ENCODE measurements at regions not wholly inside any gene's neighbourhood (a gene's known extent, or its start where the extent isn't known, plus 50 kb on each side); places are given as distances from the start of the nearest gene placed in this dataset.
"Not testable (repeated sequence)": the region's sequence is repeated elsewhere in the genome, so short reads cannot be mapped to it uniquely, and the experiment has no call there.

GRCh38 chr12:65685514-65685913 lies 138.8 kb upstream of the HMGA2 start:
- peak; percentile 24 to 34 (median 28) for DNase-seq

DNA sequence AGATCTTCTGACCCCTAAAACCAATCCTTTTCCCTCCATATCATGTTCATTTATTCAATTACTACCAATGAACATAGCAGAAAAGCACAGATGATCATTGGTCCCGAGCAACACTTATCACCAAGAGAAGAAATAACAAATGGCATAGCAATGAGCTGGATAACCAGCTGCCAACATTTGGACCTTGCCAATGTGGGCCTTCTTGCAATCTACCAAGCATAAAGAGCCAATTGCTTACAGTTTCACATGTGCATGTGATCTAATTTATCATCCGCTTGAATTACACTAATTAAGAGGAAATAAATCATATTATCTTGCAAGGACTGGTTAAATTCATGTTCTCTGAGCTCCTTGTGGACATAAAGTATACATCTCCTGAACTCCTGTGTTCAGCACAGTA lies 134.8 kb upstream of the HMGA2 start:
- no peak for DNase-seq

- no peak for DNase-seq
Observed at GRCh38 chr12:65690477-65690876, 133.8 kb upstream of the HMGA2 start.

GRCh38 chr12:65694130-65694529 lies 130.2 kb upstream of the HMGA2 start:
- DNase-seq, result peak; percentile 3 to 52 (median 24)

- DNase-seq, result peak; percentile 35 to 65 (median 38)
Observed at GRCh38 chr12:65695113-65695865, 129.0 kb upstream of the HMGA2 start.

- no peak for DNase-seq
Observed at GRCh38 chr12:65696227-65696626, 128.1 kb upstream of the HMGA2 start.

- DNase-seq, result peak; percentile 24 to 73 (median 46)
Observed at GRCh38 chr12:65699251-65699650, 125.0 kb upstream of the HMGA2 start.

DNA sequence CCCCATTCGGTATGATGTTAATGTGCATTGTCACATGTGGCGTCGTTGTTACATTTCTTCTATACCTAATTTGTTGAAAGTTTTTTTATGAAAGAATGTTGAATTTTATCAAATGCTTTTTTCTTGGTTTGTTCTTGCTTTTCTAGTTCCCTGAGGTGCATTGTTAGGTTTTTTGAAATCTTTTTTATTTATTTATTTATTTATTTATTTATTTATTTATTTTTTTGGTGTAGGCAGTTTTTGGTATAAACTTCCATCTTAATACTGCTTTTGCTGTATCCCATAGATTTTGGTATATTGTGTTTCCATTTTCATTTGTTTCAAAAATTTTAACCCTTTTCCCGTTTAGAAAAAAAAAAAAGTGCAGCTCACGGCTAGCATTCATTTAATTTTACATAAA lies 121.1 kb upstream of the HMGA2 start:
- no peak for DNase-seq

- no peak for DNase-seq
Observed at GRCh38 chr12:65705380-65705876, 118.9 kb upstream of the HMGA2 start.

GRCh38 chr12:65707051-65707450 lies 117.2 kb upstream of the HMGA2 start:
- no peak for DNase-seq

DNA sequence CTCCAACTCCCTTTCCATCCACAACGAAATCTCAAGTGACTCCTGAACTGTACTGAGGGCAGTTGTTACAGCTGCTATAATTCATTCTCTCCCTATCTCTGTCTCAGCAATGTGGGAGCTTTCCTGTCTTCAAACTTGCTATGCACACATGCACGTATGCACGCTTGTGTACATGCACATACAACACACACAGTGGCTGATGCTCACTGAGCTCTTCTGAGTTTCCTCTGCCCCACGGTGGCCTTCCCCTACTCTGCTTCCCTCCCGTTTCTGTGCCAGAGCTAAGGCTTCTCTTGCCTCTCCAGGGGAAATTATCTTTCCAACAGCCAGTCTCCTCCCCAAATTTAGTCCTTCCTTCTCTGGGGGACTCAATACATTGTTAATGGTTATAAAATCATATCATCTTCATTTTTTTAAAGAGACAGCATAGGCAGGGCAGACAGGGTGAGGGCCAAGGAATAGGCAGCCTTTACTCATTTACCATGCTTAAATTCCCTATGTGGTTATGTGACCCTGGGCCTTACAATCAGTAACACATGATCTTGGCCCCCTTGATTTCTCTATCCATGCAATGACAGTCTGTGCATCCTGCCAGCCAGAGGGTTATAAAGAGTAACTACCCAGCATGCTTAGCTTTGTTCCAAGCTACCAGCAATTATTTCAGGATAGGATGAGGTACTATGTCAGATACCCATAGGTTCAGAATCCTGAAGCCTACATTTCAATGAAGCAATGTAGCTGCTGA lies 111.9 kb upstream of the HMGA2 start:
- DNase-seq, result no peak

- no peak for DNase-seq
Observed at GRCh38 chr12:65715961-65716360, 108.3 kb upstream of the HMGA2 start.

GRCh38 chr12:65720136-65721130 lies 103.8 kb upstream of the HMGA2 start:
- no peak for DNase-seq

DNA sequence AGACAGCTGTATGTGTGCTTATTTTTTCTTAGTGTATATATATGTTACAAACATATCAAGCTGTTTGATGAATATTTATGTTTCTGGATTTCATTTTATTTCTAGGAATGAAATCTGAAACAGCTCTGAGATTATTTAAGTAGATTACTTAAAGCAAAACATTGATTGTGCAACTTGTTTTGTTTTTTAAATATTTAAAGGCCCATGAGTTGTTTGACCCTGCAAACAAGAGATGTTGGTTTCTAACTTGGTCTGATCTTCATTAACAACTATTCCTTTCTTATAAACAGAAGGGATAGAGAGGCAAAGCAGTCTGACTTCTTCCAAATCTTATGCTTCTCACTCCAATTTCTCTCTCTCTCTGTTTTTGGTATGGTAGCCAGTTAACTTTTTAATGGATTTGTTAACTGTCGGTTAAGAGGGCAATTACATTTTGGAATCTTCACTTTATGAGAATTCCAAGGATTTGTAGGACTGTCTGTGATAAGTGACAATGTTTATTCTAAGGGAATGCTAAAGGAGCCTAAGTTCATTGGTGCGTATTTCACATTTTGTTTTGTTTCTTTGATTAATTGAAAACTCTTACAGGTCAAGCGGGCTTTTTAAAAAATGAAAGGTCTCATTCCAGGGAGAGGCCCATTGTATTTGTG lies 102.6 kb upstream of the HMGA2 start:
- DNase-seq, result no peak

- DNase-seq, result no peak
Observed at GRCh38 chr12:65725376-65725775, 98.9 kb upstream of the HMGA2 start.

DNA sequence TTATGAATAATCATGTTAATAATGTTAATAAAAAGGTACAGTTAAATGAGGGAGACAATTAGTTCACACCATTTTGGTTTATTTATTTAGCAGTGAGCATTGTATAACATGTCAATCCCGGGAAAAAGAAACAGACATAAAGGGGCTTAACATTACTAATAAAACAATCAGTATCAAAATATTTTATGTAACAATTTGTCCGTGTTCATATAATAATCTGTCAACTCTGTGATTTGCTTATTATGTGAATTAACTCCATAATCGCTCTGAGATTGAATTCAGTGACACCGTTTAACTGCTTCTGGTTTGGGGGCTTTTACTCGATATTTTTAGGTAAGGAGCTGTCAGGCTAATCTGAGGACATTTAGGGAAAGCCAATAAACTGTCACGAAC lies 95.8 kb upstream of the HMGA2 start:
- no peak for DNase-seq

DNA sequence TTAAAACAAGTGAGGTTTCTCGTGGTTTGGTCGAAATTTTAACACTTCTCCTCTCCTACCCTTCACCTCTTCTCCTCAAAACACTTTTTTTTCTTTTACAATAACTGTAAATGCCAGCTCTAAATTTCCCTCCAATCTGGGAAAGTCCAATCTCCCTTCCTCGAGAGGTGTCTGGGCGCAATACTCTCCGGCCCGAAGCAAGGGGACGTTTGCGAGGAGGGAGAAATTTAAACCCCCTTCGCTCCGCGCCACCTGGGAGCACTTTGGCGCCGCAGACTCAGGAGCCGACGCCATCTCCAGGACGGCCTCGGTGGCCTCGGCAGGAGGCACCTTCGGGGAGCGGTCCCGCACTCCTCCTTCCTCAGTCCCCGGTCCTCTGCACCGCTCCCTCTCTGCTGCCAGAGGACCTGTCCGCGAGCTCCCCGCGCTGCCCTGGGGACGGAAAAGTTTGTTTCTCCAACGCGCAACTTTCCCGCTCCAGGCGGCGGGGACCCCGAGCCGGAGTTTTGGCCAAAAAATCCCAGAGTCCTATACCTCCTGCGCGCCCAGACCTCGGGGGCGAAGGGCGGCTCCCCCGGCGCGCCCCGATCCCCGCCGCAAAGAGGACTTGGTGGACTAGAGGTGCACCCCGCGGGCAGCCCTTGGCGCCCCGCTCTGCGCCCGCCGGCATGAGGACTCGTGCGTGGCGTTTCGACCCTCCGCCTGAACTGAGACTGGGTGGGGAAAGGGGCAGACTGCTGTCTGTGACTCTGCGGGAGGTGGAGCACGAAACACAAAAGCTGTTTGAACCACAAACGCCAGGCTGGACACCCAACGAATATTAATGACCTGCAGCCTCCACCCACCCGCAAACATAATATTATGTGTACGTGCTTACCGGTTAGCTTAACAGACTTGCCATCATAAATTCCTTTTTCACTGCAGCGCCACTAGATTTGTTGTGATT lies 95.2 kb upstream of the HMGA2 start:
- DNase-seq, result peak in 1 of 4 experiments; percentile 17

GRCh38 chr12:65731771-65732170 lies 92.5 kb upstream of the HMGA2 start:
- DNase-seq, result no peak

GRCh38 chr12:65733643-65734042 lies 90.6 kb upstream of the HMGA2 start:
- DNase-seq, result not testable (repeated sequence)

GRCh38 chr12:65734226-65734625 lies 90.1 kb upstream of the HMGA2 start:
- no peak for DNase-seq

DNA sequence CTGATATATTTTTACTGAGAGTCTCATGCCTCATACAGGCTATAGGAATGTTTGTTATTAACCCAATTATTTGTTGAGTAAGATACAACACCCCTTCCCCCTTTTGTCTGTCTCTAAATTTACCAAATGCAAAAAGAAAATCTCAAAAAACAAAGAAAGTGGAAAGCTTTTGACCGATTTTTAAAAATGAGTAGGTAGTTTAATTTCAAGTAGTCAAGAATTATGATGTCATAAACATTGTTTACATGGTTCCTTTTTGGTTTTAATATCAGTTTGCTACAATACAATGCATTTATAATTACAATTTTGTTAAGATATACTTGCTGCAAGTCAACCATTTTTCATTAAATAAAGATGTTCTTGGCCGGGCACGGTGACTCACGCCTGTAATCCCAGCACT lies 84.7 kb upstream of the HMGA2 start:
- no peak for DNase-seq
